ENCODE measurements at regions not wholly inside any gene's neighbourhood (a gene's known extent, or its start where the extent isn't known, plus 50 kb on each side); places are given as distances from the start of the nearest gene placed in this dataset.

DNA sequence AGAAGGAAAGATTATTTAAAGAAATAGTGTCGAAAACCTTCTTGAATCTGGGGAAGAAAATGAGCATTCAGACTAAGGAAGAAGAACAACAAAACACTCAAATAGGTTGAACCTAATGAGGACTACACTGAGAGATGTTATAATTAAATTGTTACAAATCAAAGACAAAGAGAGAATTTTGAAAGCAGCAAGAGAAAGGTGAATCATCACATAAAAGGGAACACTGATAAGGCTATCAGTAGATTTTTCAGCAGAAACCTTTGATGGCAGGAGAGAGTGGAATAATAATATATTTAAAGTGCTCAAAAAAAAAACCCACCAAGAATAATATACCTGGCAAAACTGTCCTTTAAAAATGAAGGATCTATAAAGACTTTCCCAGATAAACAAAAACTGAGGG is 114.9 kb downstream of the AREG start:
- Histone ChIP-seq H3K27ac (ENCODE audit: low read depth, low read length) (no peak overlapping the region), H3K79me1 (ENCODE audit: low read length) (no peaks in the 10 kb centered on the region), H3K79me2 (ENCODE audit: control insufficient read depth, insufficient read depth, low read length, poor library complexity) (no peaks in the 10 kb centered on the region), H3K4ac (ENCODE audit: low read depth, low read length) (no peak overlapping the region), H3K4me1 (ENCODE audit: control insufficient read depth in 1 of 2, insufficient read depth in 2 of 2, low read length in 2 of 2) (no peaks in the 10 kb centered on the region), H2BK12ac (ENCODE audit: low read length) (no peak overlapping the region), H3K9ac (ENCODE audit: low read length) (no peak overlapping the region), H3K4me2 (ENCODE audit: low read length) (no peak overlapping the region), H2AFZ (ENCODE audit: insufficient read depth, low read length, poor library complexity) (no peak overlapping the region), H3K27me3 (ENCODE audit: insufficient read depth, low read length) (no peaks in the 10 kb centered on the region), H2BK5ac (ENCODE audit: low read depth, low read length, poor library complexity) (no peak overlapping the region), H4K91ac (ENCODE audit: low read depth, low read length) (no peak overlapping the region), H4K12ac (ENCODE audit: low read depth, low read length) (no peak overlapping the region), H2BK120ac (ENCODE audit: insufficient read depth, low read length, poor library complexity) (no peak overlapping the region), H3K9me3 (ENCODE audit: insufficient read depth, low read depth, low read length) (no peaks in the 10 kb centered on the region), H3K18ac (ENCODE audit: low read length) (no peak overlapping the region), H3K14ac (ENCODE audit: low read length) (no peak overlapping the region), H4K8ac (ENCODE audit: low read depth, low read length) (no peak overlapping the region), H3K23ac (ENCODE audit: low read length) (no peak overlapping the region), H2AK5ac (ENCODE audit: low read length) (no peak overlapping the region), H3K36me3 (ENCODE audit: control insufficient read depth in 1 of 2, insufficient read depth in 2 of 2, low read length in 2 of 2) (no peaks in the 10 kb centered on the region), H3K4me3 (ENCODE audit: low read depth, low read length) (no peak overlapping the region)
- DNase-seq: no peak
- WGBS (ENCODE audit: extremely low coverage, insufficient coverage, insufficient read length): no CpG with 5 or more reads among the region's 1 CpG

GRCh38 chr4:74567981-74568380 is 123.0 kb downstream of the AREG start:
- Histone ChIP-seq H3K79me1 (ENCODE audit: low read length) (no peaks in the 10 kb centered on the region), H3K9ac (ENCODE audit: low read length) (no peak overlapping the region), H3K18ac (ENCODE audit: low read length) (no peak overlapping the region), H4K91ac (ENCODE audit: low read depth, low read length) (no peak overlapping the region), H3K4ac (ENCODE audit: low read depth, low read length) (no peak overlapping the region), H3K36me3 (ENCODE audit: control insufficient read depth in 1 of 2, insufficient read depth in 2 of 2, low read length in 2 of 2) (no peaks in the 10 kb centered on the region), H3K4me2 (ENCODE audit: low read length) (no peak overlapping the region), H4K12ac (ENCODE audit: low read depth, low read length) (no peak overlapping the region), H3K27me3 (ENCODE audit: insufficient read depth, low read length) (no peaks in the 10 kb centered on the region), H3K9me3 (ENCODE audit: insufficient read depth, low read depth, low read length) (no peaks in the 10 kb centered on the region), H3K4me1 (ENCODE audit: control insufficient read depth in 1 of 2, insufficient read depth in 2 of 2, low read length in 2 of 2) (no peaks in the 10 kb centered on the region), H3K14ac (ENCODE audit: low read length) (no peak overlapping the region), H3K27ac (ENCODE audit: low read depth, low read length) (no peak overlapping the region), H3K79me2 (ENCODE audit: control insufficient read depth, insufficient read depth, low read length, poor library complexity) (no peaks in the 10 kb centered on the region), H2BK120ac (ENCODE audit: insufficient read depth, low read length, poor library complexity) (no peak overlapping the region), H4K8ac (ENCODE audit: low read depth, low read length) (no peak overlapping the region), H2AFZ (ENCODE audit: insufficient read depth, low read length, poor library complexity) (no peak overlapping the region), H3K4me3 (ENCODE audit: low read depth, low read length) (no peak overlapping the region), H2BK12ac (ENCODE audit: low read length) (no peak overlapping the region), H2BK5ac (ENCODE audit: low read depth, low read length, poor library complexity) (no peak overlapping the region), H3K23ac (ENCODE audit: low read length) (no peak overlapping the region), H2AK5ac (ENCODE audit: low read length) (no peak overlapping the region)
- DNase-seq: no peak
- no CpG with 5 or more reads among the region's 4 CpGs for WGBS (ENCODE audit: extremely low coverage, insufficient coverage, insufficient read length)

DNA sequence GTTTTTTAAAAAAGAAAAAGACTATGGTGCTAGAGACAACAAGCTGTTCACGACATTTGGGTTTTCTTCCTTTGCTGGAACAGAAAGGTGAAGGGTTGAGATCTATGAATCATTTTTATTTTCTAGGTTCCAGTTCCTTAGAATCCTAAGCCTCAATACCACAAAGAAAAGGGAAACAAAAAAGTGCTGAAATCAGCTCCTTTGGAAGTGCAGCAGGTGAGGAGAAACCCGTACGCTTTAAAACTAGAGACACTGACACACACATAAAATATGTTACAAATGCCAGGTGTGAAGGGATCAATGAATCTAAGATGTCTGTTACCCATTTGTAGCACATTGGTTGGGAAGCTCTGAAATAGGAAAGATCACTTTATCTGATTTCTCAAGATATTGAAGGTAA is 125.2 kb downstream of the AREG start:
- no peak overlapping the region for H3K4ac ChIP-seq (ENCODE audit: low read depth, low read length)
- no peak overlapping the region for H3K4me3 ChIP-seq (ENCODE audit: low read depth, low read length)

GRCh38 chr4:74578329-74578728 is 133.4 kb downstream of the AREG start:
- H3K27ac ChIP-seq (ENCODE audit: low read depth, low read length): no peak overlapping the region
- no peaks in the 10 kb centered on the region for H3K4me1 ChIP-seq (ENCODE audit: control insufficient read depth in 1 of 2, insufficient read depth in 2 of 2, low read length in 2 of 2)
- H3K4me2 ChIP-seq (ENCODE audit: low read length): no peak overlapping the region
- H3K79me1 ChIP-seq (ENCODE audit: low read length): no peaks in the 10 kb centered on the region
- no peak overlapping the region for H3K14ac ChIP-seq (ENCODE audit: low read length)
- no peak overlapping the region for H3K23ac ChIP-seq (ENCODE audit: low read length)
- no peak overlapping the region for H4K91ac ChIP-seq (ENCODE audit: low read depth, low read length)
- no peak overlapping the region for H2BK120ac ChIP-seq (ENCODE audit: insufficient read depth, low read length, poor library complexity)
- no peak overlapping the region for H3K4ac ChIP-seq (ENCODE audit: low read depth, low read length)
- no peak overlapping the region for H4K8ac ChIP-seq (ENCODE audit: low read depth, low read length)
- H2BK12ac ChIP-seq (ENCODE audit: low read length): no peak overlapping the region
- H3K79me2 ChIP-seq (ENCODE audit: control insufficient read depth, insufficient read depth, low read length, poor library complexity): no peaks in the 10 kb centered on the region
- H3K27me3 ChIP-seq (ENCODE audit: insufficient read depth, low read length): no peaks in the 10 kb centered on the region
- H3K4me3 ChIP-seq (ENCODE audit: low read depth, low read length): no peak overlapping the region
- no peak overlapping the region for H4K12ac ChIP-seq (ENCODE audit: low read depth, low read length)
- no peak overlapping the region for H2AK5ac ChIP-seq (ENCODE audit: low read length)
- DNase-seq: no peak
- no peak overlapping the region for H3K9ac ChIP-seq (ENCODE audit: low read length)
- no peak overlapping the region for H3K18ac ChIP-seq (ENCODE audit: low read length)
- no peaks in the 10 kb centered on the region for H3K9me3 ChIP-seq (ENCODE audit: insufficient read depth, low read depth, low read length)
- no peaks in the 10 kb centered on the region for H3K36me3 ChIP-seq (ENCODE audit: control insufficient read depth in 1 of 2, insufficient read depth in 2 of 2, low read length in 2 of 2)
- H2AFZ ChIP-seq (ENCODE audit: insufficient read depth, low read length, poor library complexity): no peak overlapping the region
- no peak overlapping the region for H2BK5ac ChIP-seq (ENCODE audit: low read depth, low read length, poor library complexity)

More for the DNA sequence above, 125.2 kb downstream of the AREG start:
- Histone ChIP-seq H4K91ac (ENCODE audit: low read depth, low read length) (no peak overlapping the region), H3K27ac (ENCODE audit: low read depth, low read length) (no peak overlapping the region), H2AFZ (ENCODE audit: insufficient read depth, low read length, poor library complexity) (no peak overlapping the region), H3K23ac (ENCODE audit: low read length) (no peak overlapping the region), H3K79me2 (ENCODE audit: control insufficient read depth, insufficient read depth, low read length, poor library complexity) (no peaks in the 10 kb centered on the region), H2BK5ac (ENCODE audit: low read depth, low read length, poor library complexity) (no peak overlapping the region), H3K14ac (ENCODE audit: low read length) (no peak overlapping the region), H3K36me3 (ENCODE audit: control insufficient read depth in 1 of 2, insufficient read depth in 2 of 2, low read length in 2 of 2) (no peaks in the 10 kb centered on the region), H3K79me1 (ENCODE audit: low read length) (no peaks in the 10 kb centered on the region), H3K27me3 (ENCODE audit: insufficient read depth, low read length) (no peaks in the 10 kb centered on the region), H2AK5ac (ENCODE audit: low read length) (no peak overlapping the region), H3K9ac (ENCODE audit: low read length) (no peak overlapping the region), H2BK120ac (ENCODE audit: insufficient read depth, low read length, poor library complexity) (no peak overlapping the region), H3K4me1 (ENCODE audit: control insufficient read depth in 1 of 2, insufficient read depth in 2 of 2, low read length in 2 of 2) (no peaks in the 10 kb centered on the region), H4K8ac (ENCODE audit: low read depth, low read length) (no peak overlapping the region), H3K18ac (ENCODE audit: low read length) (no peak overlapping the region), H4K12ac (ENCODE audit: low read depth, low read length) (no peak overlapping the region), H3K4me2 (ENCODE audit: low read length) (no peak overlapping the region), H3K9me3 (ENCODE audit: insufficient read depth, low read depth, low read length) (no peaks in the 10 kb centered on the region), H2BK12ac (ENCODE audit: low read length) (no peak overlapping the region)
- peak in 1 of 2 donors; percentile 70 for DNase-seq
- WGBS (ENCODE audit: extremely low coverage, insufficient coverage, insufficient read length): no CpG with 5 or more reads among the region's 3 CpGs

Measured in trophoblast cell (in vitro differentiated cells and primary cell).